Spleen (tissue), 7 donors: ENCODE measurements at regions not wholly inside any gene's neighbourhood (a gene's known extent, or its start where the extent isn't known, plus 50 kb on each side); places are given as distances from the start of the nearest gene placed in this dataset.

Experiments used
- POLR2A ChIP-seq, 3 donors: fragments of 450-650 bp; IDR thresholded peaks; one replicate each; pipeline ENCODE4 v1.5.1; 2017; ENCODE audit warnings: antibody characterized with exemption in 3 of 3, mild to moderate bottlenecking in 1 of 3
- TF ChIP-seq, protein P1 (sequence below), 11 experiments: fragments of 200-600 bp in 7 of 11; fragments of 450-650 bp in 4 of 11; sonication (generic) in 4 of 11; IDR thresholded peaks in 8 of 11; conservative IDR thresholded peaks in 3 of 11; 1 replicate in 7 of 11; 2 replicates in 4 of 11; pipeline versions ENCODE4 v1.4.0 to v1.8.0; 2016 to 2021; ENCODE audit warnings: antibody characterized with exemption in 11 of 11, inconsistent platforms in 4 of 11, mild to moderate bottlenecking in 1 of 11
- donor health status: DM: no; HTN: no; CAD: no; lungs with moderate emphysema.
- donor health status: DM: no; HTN: no; CAD: no.
- donor health status: DM: no; HTN: no; CAD: no.

DNA sequence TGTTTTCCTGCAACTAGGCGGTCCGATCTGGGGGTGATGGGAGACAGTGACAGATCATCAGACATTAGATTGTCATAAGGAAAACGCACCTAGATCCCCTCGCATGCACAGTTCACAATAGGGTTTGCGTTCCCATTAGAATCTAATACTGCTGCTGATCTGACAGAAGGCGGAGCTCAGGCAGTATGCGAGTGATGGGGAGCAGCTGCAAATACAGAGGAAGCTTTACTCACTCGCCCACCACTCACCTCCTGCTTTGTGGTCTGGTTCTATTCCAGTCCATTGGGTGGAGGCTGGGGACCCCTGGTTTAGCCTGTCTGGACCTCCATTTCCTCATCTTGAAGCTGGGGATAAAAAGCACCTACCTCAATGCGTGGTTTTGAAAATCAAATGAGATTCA lies 437.5 kb upstream of the PROK2 start:
- TF ChIP-seq, protein P1, sequence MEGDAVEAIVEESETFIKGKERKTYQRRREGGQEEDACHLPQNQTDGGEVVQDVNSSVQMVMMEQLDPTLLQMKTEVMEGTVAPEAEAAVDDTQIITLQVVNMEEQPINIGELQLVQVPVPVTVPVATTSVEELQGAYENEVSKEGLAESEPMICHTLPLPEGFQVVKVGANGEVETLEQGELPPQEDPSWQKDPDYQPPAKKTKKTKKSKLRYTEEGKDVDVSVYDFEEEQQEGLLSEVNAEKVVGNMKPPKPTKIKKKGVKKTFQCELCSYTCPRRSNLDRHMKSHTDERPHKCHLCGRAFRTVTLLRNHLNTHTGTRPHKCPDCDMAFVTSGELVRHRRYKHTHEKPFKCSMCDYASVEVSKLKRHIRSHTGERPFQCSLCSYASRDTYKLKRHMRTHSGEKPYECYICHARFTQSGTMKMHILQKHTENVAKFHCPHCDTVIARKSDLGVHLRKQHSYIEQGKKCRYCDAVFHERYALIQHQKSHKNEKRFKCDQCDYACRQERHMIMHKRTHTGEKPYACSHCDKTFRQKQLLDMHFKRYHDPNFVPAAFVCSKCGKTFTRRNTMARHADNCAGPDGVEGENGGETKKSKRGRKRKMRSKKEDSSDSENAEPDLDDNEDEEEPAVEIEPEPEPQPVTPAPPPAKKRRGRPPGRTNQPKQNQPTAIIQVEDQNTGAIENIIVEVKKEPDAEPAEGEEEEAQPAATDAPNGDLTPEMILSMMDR (IDR thresholded peaks at IDR 0.05 in 8 of 11, conservative IDR thresholded peaks at IDR 0.05 in 3 of 11): no peak
- TF ChIP-seq POLR2A (IDR thresholded peaks at IDR 0.05): no peak
